HFFc6 (cell line): ENCODE measurements at regions not wholly inside any gene's neighbourhood (a gene's known extent, or its start where the extent isn't known, plus 50 kb on each side); places are given as distances from the start of the nearest gene placed in this dataset.
"Not testable (repeated sequence)": the region's sequence is repeated elsewhere in the genome, so short reads cannot be mapped to it uniquely, and the experiment has no call there.

Source experiments
- DNase-seq: peaks from one replicate; pipeline ENCODE4 v3.0.0-alpha.2; 2018
- H3K27ac Mint-ChIP-seq: 2 replicates; pipeline ENCODE4 v1.8.0; 2020; ENCODE audit warnings: mild to moderate bottlenecking, mixed read lengths
- H3K27me3 Mint-ChIP-seq: 2 replicates; pipeline ENCODE4 v1.8.0; 2021; ENCODE audit warnings: mild to moderate bottlenecking, moderate library complexity, mixed read lengths; ENCODE audit not compliant: insufficient read depth
- H3K36me3 Mint-ChIP-seq: 2 replicates; pipeline ENCODE4 v1.8.0; 2021; ENCODE audit warnings: low read depth, mixed read lengths
- H3K4me1 Mint-ChIP-seq: 2 replicates; pipeline ENCODE4 v1.8.0; 2020; ENCODE audit warnings: low read depth, mixed read lengths
- H3K4me3 Mint-ChIP-seq: 2 replicates; pipeline ENCODE4 v1.8.0; 2020; ENCODE audit warnings: mild to moderate bottlenecking, moderate library complexity, mixed read lengths
- H3K9me3 Mint-ChIP-seq: 2 replicates; pipeline ENCODE4 v1.8.0; 2020; ENCODE audit warnings: mild to moderate bottlenecking, mixed read lengths
- CTCF ChIP-seq: fragments of 200-600 bp; sonication (generic); IDR thresholded peaks from 2 replicates; pipeline ENCODE4 v1.5.0; 2021; ENCODE audit warnings: antibody characterized with exemption, mild to moderate bottlenecking

- Mint-ChIP-seq H3K9me3 (no peaks in the 10 kb centered on the region), H3K27ac (no peak overlapping the region), H3K36me3 (no peaks in the 10 kb centered on the region), H3K4me3 (no peak overlapping the region), H3K27me3 (peaks cover 26% of the 10 kb centered on the region), H3K4me1 (peaks cover 16% of the 10 kb centered on the region)
- DNase-seq = no peak
- no peak for TF ChIP-seq CTCF
Observed at GRCh38 chr15:31501536-31502157, 175.0 kb downstream of the KLF13 start.

DNA sequence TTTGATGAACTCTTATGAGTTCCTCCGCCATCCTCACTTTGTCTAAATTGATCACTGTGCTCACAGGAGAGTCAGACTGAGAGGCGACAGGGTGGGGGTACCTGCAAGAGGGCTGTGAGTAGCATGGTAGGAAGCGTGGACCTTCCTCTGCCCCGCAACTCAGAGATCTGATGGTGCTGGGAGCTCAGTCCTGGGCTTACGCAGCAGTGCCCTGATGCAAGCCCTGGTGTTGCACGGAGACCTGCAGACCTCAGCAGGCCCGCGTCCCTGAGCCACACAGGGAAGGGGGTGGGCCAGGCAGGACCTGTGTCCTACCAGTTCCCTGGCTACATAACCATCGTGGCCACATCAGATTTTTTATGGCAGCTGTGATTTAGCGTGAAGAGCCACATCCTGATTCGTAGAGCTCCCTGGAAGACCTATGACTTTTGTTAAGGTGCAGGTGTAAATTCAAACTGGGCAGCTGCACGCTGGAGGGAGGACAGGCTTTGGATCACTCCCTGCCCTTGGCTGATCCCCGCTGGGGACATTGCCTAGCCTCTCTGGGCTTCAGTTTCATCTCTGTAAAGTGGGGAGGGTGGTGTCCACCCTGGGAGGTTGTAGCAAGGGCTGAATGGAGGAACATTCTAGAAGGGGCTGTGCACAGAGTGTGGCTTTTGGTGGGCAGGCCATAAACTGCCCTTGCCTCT is 176.1 kb downstream of the KLF13 start:
- no peak for DNase-seq
- peaks cover 24% of the 10 kb centered on the region for H3K27me3 Mint-ChIP-seq
- H3K4me1 Mint-ChIP-seq = peaks cover 16% of the 10 kb centered on the region
- H3K9me3 Mint-ChIP-seq = peaks cover 5% of the 10 kb centered on the region; the same call in 1 of the 2 replicates
- TF ChIP-seq CTCF = no peak
- no peaks in the 10 kb centered on the region for H3K36me3 Mint-ChIP-seq
- no peak overlapping the region for H3K4me3 Mint-ChIP-seq
- no peak overlapping the region for H3K27ac Mint-ChIP-seq

GRCh38 chr15:31503256-31503655 is 176.6 kb downstream of the KLF13 start:
- H3K4me3 Mint-ChIP-seq = no peak overlapping the region
- no peak for TF ChIP-seq CTCF
- no peaks in the 10 kb centered on the region for H3K36me3 Mint-ChIP-seq
- H3K27me3 Mint-ChIP-seq = peaks cover 22% of the 10 kb centered on the region
- peaks cover 5% of the 10 kb centered on the region; the same call in 1 of the 2 replicates for H3K9me3 Mint-ChIP-seq
- peaks cover 16% of the 10 kb centered on the region for H3K4me1 Mint-ChIP-seq
- DNase-seq = no peak
- no peak overlapping the region for H3K27ac Mint-ChIP-seq

- TF ChIP-seq CTCF = no peak
- Mint-ChIP-seq H3K27ac (no peak overlapping the region), H3K36me3 (no peaks in the 10 kb centered on the region), H3K27me3 (peaks cover 22% of the 10 kb centered on the region), H3K4me3 (no peak overlapping the region), H3K9me3 (peaks cover 5% of the 10 kb centered on the region; the same call in 1 of the 2 replicates), H3K4me1 (peaks cover 16% of the 10 kb centered on the region)
- DNase-seq = no peak
Observed at GRCh38 chr15:31503758-31504461, 177.3 kb downstream of the KLF13 start.

- Mint-ChIP-seq H3K4me3 (no peak overlapping the region), H3K9me3 (peaks cover 5% of the 10 kb centered on the region; the same call in 1 of the 2 replicates), H3K27me3 (peaks cover 21% of the 10 kb centered on the region), H3K27ac (no peak overlapping the region), H3K36me3 (no peaks in the 10 kb centered on the region), H3K4me1 (peaks cover 15% of the 10 kb centered on the region)
- DNase-seq = no peak
- no peak for TF ChIP-seq CTCF
Observed at GRCh38 chr15:31504462-31504839, 177.8 kb downstream of the KLF13 start.

GRCh38 chr15:31507573-31507972 is 180.9 kb downstream of the KLF13 start:
- H3K4me3 Mint-ChIP-seq, H3K9me3 Mint-ChIP-seq, H3K36me3 Mint-ChIP-seq, H3K4me1 Mint-ChIP-seq, H3K27ac Mint-ChIP-seq, DNase-seq: not testable (repeated sequence)
- H3K27me3 Mint-ChIP-seq = peaks cover 18% of the 10 kb centered on the region
